Naive B cell (primary cell): ENCODE measurements at regions not wholly inside any gene's neighbourhood (a gene's known extent, or its start where the extent isn't known, plus 50 kb on each side); places are given as distances from the start of the nearest gene placed in this dataset.

ENCODE experiments used
- ATAC-seq, 2 donors: fragments of 150-1000 bp; cut with Tn5 transposase; 2 replicates each; pipeline ENCODE4 v1.10.0; 2021; ENCODE audit warnings: low read depth in 2 of 2, mild to moderate bottlenecking in 2 of 2, moderate library complexity in 2 of 2
- DNase-seq: peaks from one replicate; pipeline ENCODE4 v3.0.0; 2022
- H3K27ac Mint-ChIP-seq, 6 donors: one replicate each; pipeline ENCODE4 v1.8.0; 2020 to 2022; ENCODE audit warnings: mild to moderate bottlenecking in 6 of 6, mixed read lengths in 6 of 6, moderate library complexity in 5 of 6, inconsistent platforms in 2 of 6
- H3K27me3 Mint-ChIP-seq, 3 donors: one replicate each; pipeline ENCODE4 v1.8.0; 2021 to 2022; ENCODE audit warnings: mixed read lengths in 3 of 3, mild to moderate bottlenecking in 1 of 3
- H3K36me3 Mint-ChIP-seq, 2 donors: one replicate each; pipeline ENCODE4 v1.8.0; 2020 to 2022; ENCODE audit warnings: mixed read lengths in 2 of 2, inconsistent platforms in 1 of 2, mild to moderate bottlenecking in 1 of 2
- H3K4me1 Mint-ChIP-seq, 3 donors: one replicate each; pipeline ENCODE4 v1.8.0; 2020 to 2022; ENCODE audit warnings: mixed read lengths in 3 of 3, inconsistent platforms in 1 of 3, mild to moderate bottlenecking in 1 of 3, moderate library complexity in 1 of 3
- H3K4me3 Mint-ChIP-seq, 8 donors: one replicate each; pipeline ENCODE4 v1.8.0; 2020 to 2022; ENCODE audit warnings: mild to moderate bottlenecking in 8 of 8, mixed read lengths in 8 of 8, moderate library complexity in 8 of 8, inconsistent platforms in 2 of 8
- H3K9me3 Mint-ChIP-seq, 7 donors: one replicate each; pipeline ENCODE4 v1.8.0; 2020 to 2022; ENCODE audit warnings: mixed read lengths in 7 of 7, mild to moderate bottlenecking in 5 of 7, inconsistent platforms in 2 of 7, moderate library complexity in 1 of 7

DNA sequence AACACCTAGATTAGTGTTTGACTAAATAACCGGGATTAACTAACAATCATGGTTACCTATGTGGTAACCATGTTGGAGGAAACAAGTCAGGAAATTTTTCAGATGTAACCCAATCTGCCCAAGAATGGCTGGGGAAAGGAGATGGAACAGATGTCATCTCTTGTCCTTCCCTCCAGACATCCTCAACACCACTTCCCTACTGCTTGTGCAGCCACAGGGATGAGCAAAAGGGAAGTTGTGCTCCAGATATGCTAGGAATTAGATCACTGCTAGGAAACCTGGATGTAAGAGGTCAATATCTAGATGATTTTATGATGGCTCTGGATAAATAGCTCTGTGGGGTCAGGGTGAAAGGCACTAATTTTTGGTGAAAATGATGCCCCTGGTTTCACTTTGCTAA lies 61.3 kb upstream of the ELL2 start:
- ATAC-seq (no peak), DNase-seq (no peak)
- Mint-ChIP-seq H3K36me3 (no peaks in the 10 kb centered on the region), H3K4me3 (no peak overlapping the region), H3K27me3 (peaks cover 0 to 5% (median 0%) of the 10 kb centered on the region in 3 donors), H3K27ac (no peak overlapping the region), H3K9me3 (no peaks in the 10 kb centered on the region), H3K4me1 (no peaks in the 10 kb centered on the region)

DNA sequence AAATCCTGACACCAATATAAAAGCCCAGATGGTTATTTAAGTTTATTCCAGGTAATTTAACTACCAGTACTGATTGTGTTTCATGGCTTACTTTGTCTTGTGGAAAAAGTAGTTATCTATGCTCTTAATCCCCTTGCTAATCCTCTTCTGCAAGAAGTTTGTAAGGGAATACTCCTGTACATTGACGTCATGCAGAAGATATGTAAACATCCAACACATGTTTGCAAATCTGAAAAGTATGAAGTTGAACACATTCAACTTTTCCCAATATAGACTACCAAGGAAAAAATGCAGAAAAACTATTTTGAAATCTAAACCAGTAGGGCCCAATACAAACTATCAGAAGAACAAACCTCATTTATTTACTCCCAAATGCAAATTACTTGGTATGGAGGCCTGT lies 56.3 kb upstream of the ELL2 start:
- Mint-ChIP-seq H3K4me1 (no peaks in the 10 kb centered on the region), H3K9me3 (peaks cover 0 to 4% (median 2%) of the 10 kb centered on the region in 7 donors), H3K27me3 (no peaks in the 10 kb centered on the region), H3K36me3 (no peaks in the 10 kb centered on the region), H3K4me3 (no peak overlapping the region), H3K27ac (no peak overlapping the region)
- ATAC-seq = no peak
- no peak for DNase-seq

DNA sequence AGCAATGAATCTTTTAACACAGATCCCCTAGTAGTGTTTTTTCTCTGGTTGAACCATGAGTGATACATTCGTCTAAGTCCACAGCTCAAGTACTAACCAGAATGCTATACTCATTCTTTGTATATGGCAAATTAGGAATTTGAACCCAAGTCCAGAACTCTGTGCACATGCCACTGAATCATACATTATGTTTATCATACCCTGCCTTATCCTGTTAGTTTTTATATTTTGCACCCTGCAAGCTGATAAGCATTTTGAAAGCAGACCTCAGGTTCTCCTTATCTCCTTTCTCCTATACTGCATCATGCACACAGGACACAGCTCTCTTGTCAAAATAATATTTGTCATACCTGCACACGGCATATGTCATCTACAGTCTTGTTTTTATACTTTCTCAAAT lies 54.6 kb upstream of the ELL2 start:
- no peak overlapping the region for H3K27ac Mint-ChIP-seq
- no peaks in the 10 kb centered on the region for H3K27me3 Mint-ChIP-seq
- H3K4me1 Mint-ChIP-seq = no peaks in the 10 kb centered on the region
- DNase-seq (no peak), ATAC-seq (no peak)
- H3K36me3 Mint-ChIP-seq = no peaks in the 10 kb centered on the region
- H3K4me3 Mint-ChIP-seq = no peak overlapping the region
- peaks cover 0 to 4% (median 2%) of the 10 kb centered on the region in 7 donors for H3K9me3 Mint-ChIP-seq

DNA sequence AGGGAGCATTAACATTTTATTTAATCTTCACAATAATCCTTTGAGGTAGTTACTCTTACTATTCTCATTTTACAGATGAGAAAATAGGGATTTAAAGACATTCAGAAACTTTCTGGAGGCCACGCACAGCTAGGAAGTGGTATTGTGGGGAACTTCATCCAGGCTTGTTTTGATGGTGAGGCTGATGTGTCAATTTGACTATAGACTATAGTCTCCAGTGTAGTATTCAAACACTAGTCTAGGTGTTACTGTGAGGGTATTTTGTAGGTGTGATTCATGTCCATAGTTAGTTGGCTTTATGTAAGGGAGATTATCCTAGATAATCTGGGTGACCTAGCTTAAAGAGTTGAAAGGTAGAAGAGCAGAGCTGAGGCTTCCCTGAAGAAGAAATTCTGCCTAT lies 54.1 kb upstream of the ELL2 start:
- H3K4me1 Mint-ChIP-seq = no peaks in the 10 kb centered on the region
- H3K27ac Mint-ChIP-seq = no peak overlapping the region
- no peaks in the 10 kb centered on the region for H3K27me3 Mint-ChIP-seq
- no peaks in the 10 kb centered on the region for H3K36me3 Mint-ChIP-seq
- ATAC-seq (no peak), DNase-seq (no peak)
- H3K9me3 Mint-ChIP-seq = peaks cover 0 to 4% (median 2%) of the 10 kb centered on the region in 7 donors
- H3K4me3 Mint-ChIP-seq = no peak overlapping the region

DNA sequence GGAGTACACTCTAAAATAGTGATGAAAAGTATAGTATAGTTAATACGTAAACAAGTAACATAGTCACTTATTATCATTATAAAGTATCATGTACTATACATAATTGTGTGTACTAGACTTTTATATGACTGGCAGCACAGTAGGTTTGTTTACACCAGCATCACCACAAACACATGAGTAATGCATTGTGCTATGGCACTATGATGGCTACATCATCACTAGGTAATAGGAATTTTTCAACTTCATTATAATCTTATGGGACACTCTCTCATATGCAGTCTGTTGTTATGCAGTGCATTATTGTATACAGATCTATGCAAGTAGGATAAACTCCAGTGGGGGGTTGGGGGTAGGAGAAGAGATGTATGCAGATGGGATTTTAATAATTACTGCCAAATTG lies 52.7 kb upstream of the ELL2 start:
- Mint-ChIP-seq H3K36me3 (peaks cover 0 to 5% of the 10 kb centered on the region in 2 donors), H3K4me1 (no peaks in the 10 kb centered on the region), H3K9me3 (peaks cover 0 to 7% (median 4%) of the 10 kb centered on the region in 7 donors), H3K27me3 (no peaks in the 10 kb centered on the region), H3K4me3 (no peak overlapping the region), H3K27ac (no peak overlapping the region)
- ATAC-seq (no peak), DNase-seq (no peak)

DNA sequence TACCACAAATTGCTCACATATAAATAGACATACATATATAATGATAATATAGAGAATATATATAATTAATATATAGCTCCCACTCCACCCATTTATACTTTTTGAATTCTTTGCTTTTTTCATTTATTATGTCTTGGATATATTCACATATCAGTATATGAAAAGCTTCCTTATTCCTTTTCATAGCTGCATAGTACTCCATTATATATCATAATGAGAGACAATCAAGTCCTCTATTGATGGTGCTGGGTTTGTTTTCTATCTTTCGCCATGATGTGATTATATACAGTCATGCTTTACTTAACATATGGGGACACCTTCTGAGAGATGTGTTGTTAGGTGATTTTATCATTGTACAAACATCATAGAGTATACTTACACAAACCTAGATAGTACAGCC lies 51.6 kb upstream of the ELL2 start:
- Mint-ChIP-seq H3K27me3 (no peaks in the 10 kb centered on the region), H3K4me1 (no peaks in the 10 kb centered on the region), H3K36me3 (peaks cover 0 to 5% of the 10 kb centered on the region in 2 donors), H3K27ac (no peak overlapping the region), H3K9me3 (peaks cover 0 to 18% (median 8%) of the 10 kb centered on the region in 7 donors), H3K4me3 (no peak overlapping the region)
- no peak for DNase-seq
- ATAC-seq = no peak

DNA sequence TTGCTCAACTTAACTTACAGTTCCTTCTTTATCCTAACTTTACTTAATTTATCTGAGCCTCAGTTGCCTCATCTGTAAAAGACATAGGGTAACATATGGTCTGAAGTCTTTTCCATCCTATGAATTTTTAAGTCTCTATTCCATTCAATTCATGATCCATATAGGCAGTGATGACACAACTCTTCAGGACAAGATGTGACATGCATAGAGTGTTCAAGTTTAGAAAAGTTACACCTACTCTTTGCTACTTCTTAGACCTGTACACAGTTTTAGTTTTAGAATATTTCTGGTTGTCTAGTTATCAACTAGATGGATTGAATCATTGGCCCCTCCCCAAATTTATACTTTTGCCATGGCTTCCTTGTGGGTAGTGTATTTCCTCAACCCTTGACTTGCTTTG lies 50.7 kb upstream of the ELL2 start:
- no peak for DNase-seq
- H3K4me3 Mint-ChIP-seq = no peak overlapping the region
- peaks cover 0 to 5% of the 10 kb centered on the region in 2 donors for H3K36me3 Mint-ChIP-seq
- no peak for ATAC-seq
- H3K27me3 Mint-ChIP-seq = no peaks in the 10 kb centered on the region
- no peak overlapping the region for H3K27ac Mint-ChIP-seq
- no peaks in the 10 kb centered on the region for H3K4me1 Mint-ChIP-seq
- H3K9me3 Mint-ChIP-seq = peaks cover 0 to 21% (median 8%) of the 10 kb centered on the region in 7 donors
